H1 (cell line): ENCODE measurements at regions not wholly inside any gene's neighbourhood (a gene's known extent, or its start where the extent isn't known, plus 50 kb on each side); places are given as distances from the start of the nearest gene placed in this dataset.

Experiments
- CTCF ChIA-PET: fragments of 300-600 bp; sonication (Branson Sonifier 250); formaldehyde crosslinking; loops from one replicate; lab custom pipeline; 2021; ENCODE audit not compliant: partially characterized antibody; lab: Charles Lee
- POLR2A ChIA-PET: fragments of 300-600 bp; sonication (Branson Sonifier 250); formaldehyde crosslinking; loops from one replicate; lab custom pipeline; 2021; ENCODE audit warnings: inconsistent platforms; ENCODE audit not compliant: partially characterized antibody; lab: Charles Lee
- DNase-seq, 2 experiments: peaks; one replicate each; pipeline versions ENCODE4 v3.0.0 to v3.0.0-alpha.2; 2010 to 2022; ENCODE audit warnings: low spot score in 2 of 2, low read depth in 1 of 2, mixed read lengths in 1 of 2
- FAIRE-seq: peaks from 2 replicates; lab custom pipeline; 2011; peaks lifted over from hg19 to GRCh38; lab: Jason Lieb, UNC
- H2AFZ ChIP-seq: 2 replicates; pipeline ENCODE4 v1.8.1; 2012; ENCODE audit warnings: low read length, inconsistent platforms
- H2AK5ac ChIP-seq: 2 replicates; pipeline ENCODE4 v1.6.1; 2013; ENCODE audit warnings: low read depth, low read length
- H2BK120ac ChIP-seq: replicated peaks from 2 replicates; pipeline ENCODE3; 2013; ENCODE audit warnings: low read depth, low read length, inconsistent platforms
- H2BK12ac ChIP-seq: 2 replicates; pipeline ENCODE4 v1.6.1; 2013; ENCODE audit warnings: low read depth, low read length
- H2BK15ac ChIP-seq: 2 replicates; pipeline ENCODE4 v1.6.1; 2013; ENCODE audit warnings: low read length
- H2BK20ac ChIP-seq: 2 replicates; pipeline ENCODE4 v1.6.1; 2013; ENCODE audit warnings: low read length
- H2BK5ac ChIP-seq: 2 replicates; pipeline ENCODE4 v1.6.1; 2013; ENCODE audit warnings: low read depth, low read length
- H3K14ac ChIP-seq: 2 replicates; pipeline ENCODE4 v1.6.1; 2013; ENCODE audit warnings: inconsistent platforms; ENCODE audit not compliant: insufficient read length
- H3K18ac ChIP-seq: 2 replicates; pipeline ENCODE4 v1.6.1; 2013; ENCODE audit warnings: low read length; ENCODE audit errors: extremely low read depth
- H3K23ac ChIP-seq: 2 replicates; pipeline ENCODE4 v1.6.1; 2013; ENCODE audit warnings: inconsistent platforms; ENCODE audit not compliant: insufficient read length
- H3K23me2 ChIP-seq: 2 replicates; pipeline ENCODE4 v1.6.1; 2013; ENCODE audit warnings: low read depth, low read length
- H3K27ac ChIP-seq: 2 replicates; pipeline ENCODE4 v1.6.1; 2011; ENCODE audit warnings: low read depth, low read length, inconsistent platforms
- H3K27me3 ChIP-seq, 4 experiments: replicated peaks in 1 of 4; 1 replicate in 1 of 4; 2 replicates in 3 of 4; pipeline versions ENCODE4 v1.6.1 to v1.8.1; 2011 to 2013; ENCODE audit warnings: low read length in 3 of 4, mild to moderate bottlenecking in 3 of 4, inconsistent platforms in 2 of 4, mixed read lengths in 2 of 4, moderate library complexity in 1 of 4; ENCODE audit not compliant: control insufficient read depth in 3 of 4, insufficient read depth in 3 of 4; ENCODE audit errors: extremely low read depth in 1 of 4
- H3K36me3 ChIP-seq, 4 experiments: 2 replicates each; pipeline versions ENCODE4 v1.6.1 to v1.8.1; 2011 to 2013; ENCODE audit warnings: mild to moderate bottlenecking in 4 of 4, low read length in 3 of 4, moderate library complexity in 2 of 4, control low read depth in 1 of 4, inconsistent platforms in 1 of 4; ENCODE audit not compliant: insufficient read depth in 4 of 4, control insufficient read depth in 2 of 4
- H3K4ac ChIP-seq: replicated peaks from 2 replicates; pipeline ENCODE3; 2013; ENCODE audit warnings: low read length, low read depth, mixed read lengths, inconsistent platforms; ENCODE audit not compliant: insufficient read length
- H3K4me1 ChIP-seq, 4 experiments: replicated peaks in 1 of 4; 1 replicate in 1 of 4; 2 replicates in 3 of 4; pipeline versions ENCODE4 v1.6.1 to v1.8.1; 2011 to 2013; ENCODE audit warnings: low read length in 3 of 4, inconsistent platforms in 2 of 4, mixed read lengths in 1 of 4; ENCODE audit not compliant: insufficient read depth in 4 of 4, control insufficient read depth in 3 of 4
- H3K4me2 ChIP-seq, 2 experiments: 2 replicates each; pipeline versions ENCODE4 v1.6.1 to v1.8.1; 2011 to 2013; ENCODE audit warnings: low read depth in 2 of 2, low read length in 2 of 2, control low read depth in 1 of 2, inconsistent platforms in 1 of 2, mild to moderate bottlenecking in 1 of 2; ENCODE audit not compliant: insufficient read depth in 1 of 2
- H3K4me3 ChIP-seq, 4 experiments: fragments of 200-600, 300-600 bp in 1 of 4; sonication (generic), shearing (Covaris generic), sonication (Bioruptor Twin) in 1 of 4; 2 replicates each; pipeline versions ENCODE4 v1.5.1 to v1.8.1; 2011 to 2016; ENCODE audit warnings: low read length in 4 of 4, low read depth in 3 of 4, control low read depth in 2 of 4, inconsistent platforms in 2 of 4, mild to moderate bottlenecking in 2 of 4, mixed read lengths in 1 of 4, moderate library complexity in 1 of 4; ENCODE audit not compliant: insufficient read depth in 2 of 4; ENCODE audit errors: extremely low read depth in 1 of 4
- H3K56ac ChIP-seq: replicated peaks from 2 replicates; pipeline ENCODE3; 2013; ENCODE audit warnings: low read depth, mild to moderate bottlenecking, mixed read lengths, low read length, inconsistent platforms; ENCODE audit not compliant: insufficient read length
- H3K79me1 ChIP-seq: 2 replicates; pipeline ENCODE4 v1.6.1; 2013; ENCODE audit warnings: low read depth, low read length, control low read depth
- H3K79me2 ChIP-seq, 2 experiments: 2 replicates each; pipeline versions ENCODE4 v1.6.1 to v1.8.1; 2012 to 2013; ENCODE audit warnings: low read length in 2 of 2, mild to moderate bottlenecking in 2 of 2, inconsistent platforms in 1 of 2; ENCODE audit not compliant: insufficient read depth in 2 of 2, control insufficient read depth in 1 of 2
- H3K9ac ChIP-seq, 4 experiments: replicated peaks in 1 of 4; 1 replicate in 1 of 4; 2 replicates in 3 of 4; pipeline versions ENCODE4 v1.6.1 to v1.8.1; 2011 to 2013; ENCODE audit warnings: low read depth in 3 of 4, low read length in 3 of 4, control low read depth in 2 of 4, mild to moderate bottlenecking in 2 of 4, moderate library complexity in 2 of 4, inconsistent platforms in 1 of 4; ENCODE audit errors: extremely low read depth in 1 of 4
- H3K9me3 ChIP-seq, 2 experiments: 2 replicates each; pipeline versions ENCODE4 v1.6.1 to v1.8.1; 2012 to 2013; ENCODE audit warnings: mild to moderate bottlenecking in 2 of 2, moderate library complexity in 2 of 2, control low read depth in 1 of 2, inconsistent platforms in 1 of 2, low read depth in 1 of 2, low read length in 1 of 2, mixed read lengths in 1 of 2; ENCODE audit not compliant: insufficient read depth in 2 of 2
- H4K20me1 ChIP-seq, 2 experiments: replicated peaks in 1 of 2; 2 replicates each; pipeline versions ENCODE3 to v1.8.1; 2011 to 2013; ENCODE audit warnings: inconsistent platforms in 2 of 2, low read length in 2 of 2, mild to moderate bottlenecking in 1 of 2; ENCODE audit not compliant: insufficient read depth in 2 of 2, control insufficient read depth in 1 of 2
- H4K5ac ChIP-seq: 2 replicates; pipeline ENCODE4 v1.6.1; 2013; ENCODE audit warnings: low read length, low read depth, mixed read lengths, inconsistent platforms; ENCODE audit not compliant: insufficient read length
- H4K8ac ChIP-seq: 2 replicates; pipeline ENCODE4 v1.8.0; 2013; ENCODE audit warnings: mild to moderate bottlenecking, moderate library complexity, low read length, inconsistent platforms; ENCODE audit not compliant: insufficient read depth; ENCODE audit errors: extremely low read depth
- H4K91ac ChIP-seq: replicated peaks from 2 replicates; pipeline ENCODE3; 2013; ENCODE audit warnings: low read length, mixed read lengths, inconsistent platforms; ENCODE audit not compliant: insufficient read length
- ASH2L ChIP-seq: fragments of 200-600, 300-600 bp; sonication (generic); IDR thresholded peaks from one replicate; pipeline ENCODE4 v1.7.1; 2017; ENCODE audit warnings: low read length
- GABPA ChIP-seq: IDR thresholded peaks from 2 replicates; pipeline ENCODE4 v1.6.1; 2011; ENCODE audit warnings: mild to moderate bottlenecking, low read length, moderate library complexity, borderline replicate concordance; ENCODE audit not compliant: insufficient read depth
- HDAC2 ChIP-seq, 2 experiments: fragments of 300-600 bp in 1 of 2; sonication (generic) in 1 of 2; IDR thresholded peaks; 2 replicates each; pipeline ENCODE4 v1.6.1; 2011 to 2012; ENCODE audit warnings: low read depth in 2 of 2, low read length in 2 of 2, mild to moderate bottlenecking in 2 of 2, moderate library complexity in 2 of 2, borderline replicate concordance in 1 of 2, inconsistent platforms in 1 of 2
- NANOG ChIP-seq: IDR thresholded peaks from 2 replicates; pipeline ENCODE4 v1.6.1; 2011; ENCODE audit warnings: low read length, low read depth, mild to moderate bottlenecking, inconsistent platforms; ENCODE audit not compliant: insufficient read depth, poor library complexity, severe bottlenecking
- RFX5 ChIP-seq: IDR thresholded peaks from 2 replicates; pipeline ENCODE4 v1.6.1; 2011; ENCODE audit warnings: low read depth, low read length, improper control_type of control experiment, borderline replicate concordance
- RXRA ChIP-seq: IDR thresholded peaks from 2 replicates; pipeline ENCODE4 v1.6.1; 2011; ENCODE audit warnings: low read depth, mild to moderate bottlenecking, low read length, moderate library complexity; ENCODE audit not compliant: insufficient read depth
- SIN3A ChIP-seq, 2 experiments: IDR thresholded peaks in 1 of 2; conservative IDR thresholded peaks in 1 of 2; 2 replicates each; pipeline ENCODE4 v1.6.1; 2011 to 2012; ENCODE audit warnings: low read length in 2 of 2, improper control_type of control experiment in 1 of 2, low read depth in 1 of 2, mild to moderate bottlenecking in 1 of 2
- SP1 ChIP-seq: IDR thresholded peaks from 2 replicates; pipeline ENCODE4 v1.6.1; 2011; ENCODE audit warnings: low read depth, low read length
- SP2 ChIP-seq: IDR thresholded peaks from 2 replicates; pipeline ENCODE4 v1.6.1; 2012; ENCODE audit warnings: mild to moderate bottlenecking, low read length, inconsistent platforms
- TCF12 ChIP-seq: IDR thresholded peaks from 2 replicates; pipeline ENCODE4 v1.6.1; 2011; ENCODE audit warnings: low read depth, mild to moderate bottlenecking, low read length
- WGBS, 2 experiments: shearing (Covaris generic) in 1 of 2; methylation state at CpG; one replicate each; pipeline versions ENCODE4 v1.1.6 to v1.1.7; 2013 to 2015; ENCODE audit warnings: low lambda C conversion rate in 2 of 2, mixed read lengths in 2 of 2, inconsistent platforms in 1 of 2, low coverage in 1 of 2, missing lambda C conversion rate in 1 of 2; ENCODE audit not compliant: insufficient replicate concordance in 2 of 2, insufficient coverage in 1 of 2, insufficient read length in 1 of 2; ENCODE audit errors: extremely low coverage in 1 of 2, missing lambda C conversion rate in 1 of 2; 5-methylcytosine and 5-hydroxymethylcytosine counted together
- TF ChIP-seq, protein P1 (sequence below), 3 experiments: IDR thresholded peaks; 1 replicate in 2 of 3; 2 replicates in 1 of 3; pipeline versions ENCODE4 v1.5.1 to v1.6.1; 2011; ENCODE audit warnings: low read length in 3 of 3, mild to moderate bottlenecking in 3 of 3, inconsistent platforms in 2 of 3, low read depth in 1 of 3, moderate library complexity in 1 of 3; ENCODE audit not compliant: insufficient read depth in 1 of 3; ENCODE audit errors: control extremely low read depth in 1 of 3
- TF ChIP-seq, protein P2 (sequence below): IDR thresholded peaks from 2 replicates; pipeline ENCODE4 v1.6.1; 2012; ENCODE audit warnings: inconsistent platforms

DNA sequence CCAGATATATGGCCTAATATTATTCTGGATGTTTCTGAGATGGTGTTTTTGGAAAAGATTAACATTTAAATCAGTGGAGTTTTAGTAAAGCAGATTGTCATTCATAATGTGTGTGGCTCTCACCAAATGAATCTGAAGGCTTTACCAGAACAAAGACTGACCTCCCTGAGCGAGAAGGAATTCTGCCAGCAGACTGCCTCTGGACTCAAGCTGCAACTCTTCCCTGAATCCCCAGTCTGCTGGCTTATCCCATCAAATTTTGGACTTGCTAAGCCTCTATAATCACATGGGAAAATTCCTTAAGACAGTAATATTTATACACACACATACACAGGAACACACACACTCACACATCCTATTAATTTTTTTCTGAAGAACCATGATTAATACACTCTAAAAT, 102.3 kb downstream of the FAM174B start:
- no peak overlapping the region for H3K4me3 ChIP-seq
- H3K23me2 ChIP-seq, result no peaks in the 10 kb centered on the region
- no peak overlapping the region for H2BK12ac ChIP-seq
- H3K4ac ChIP-seq, result no peak overlapping the region
- H2AFZ ChIP-seq, result no peak overlapping the region
- H3K36me3 ChIP-seq, result no peaks in the 10 kb centered on the region
- H3K9me3 ChIP-seq, result no peaks in the 10 kb centered on the region
- ChIA-PET CTCF (no interaction called here), POLR2A (no interaction called here)
- no peak overlapping the region for H3K9ac ChIP-seq
- no peaks in the 10 kb centered on the region for H3K79me1 ChIP-seq
- no peak overlapping the region for H3K56ac ChIP-seq
- no peak overlapping the region for H4K5ac ChIP-seq
- no peak overlapping the region for H4K8ac ChIP-seq
- no peaks in the 10 kb centered on the region for H3K79me2 ChIP-seq
- H3K27ac ChIP-seq, result no peak overlapping the region
- no peak for DNase-seq
- no peak overlapping the region for H2BK120ac ChIP-seq
- no peaks in the 10 kb centered on the region for H4K20me1 ChIP-seq
- H2AK5ac ChIP-seq, result no peak overlapping the region
- no peak overlapping the region for H4K91ac ChIP-seq
- no peak overlapping the region for H2BK5ac ChIP-seq
- no peak overlapping the region for H3K23ac ChIP-seq
- WGBS, 2 experiments, result 72% methylated on average over 1 of the region's 1 CpG; no CpG with 5 or more reads in 1 of the 2 experiments
- no peak for FAIRE-seq
- no peak overlapping the region for H3K4me2 ChIP-seq
- no peak overlapping the region for H3K14ac ChIP-seq
- no peak overlapping the region for H3K18ac ChIP-seq
- no peak overlapping the region for H2BK15ac ChIP-seq
- H3K27me3 ChIP-seq, result no peaks in the 10 kb centered on the region
- no peak overlapping the region for H2BK20ac ChIP-seq
- no peaks in the 10 kb centered on the region for H3K4me1 ChIP-seq
- no peak for TF ChIP-seq NANOG
- TF ChIP-seq SP2, result no peak
- TF ChIP-seq ASH2L, result no peak
- TF ChIP-seq, protein P1, sequence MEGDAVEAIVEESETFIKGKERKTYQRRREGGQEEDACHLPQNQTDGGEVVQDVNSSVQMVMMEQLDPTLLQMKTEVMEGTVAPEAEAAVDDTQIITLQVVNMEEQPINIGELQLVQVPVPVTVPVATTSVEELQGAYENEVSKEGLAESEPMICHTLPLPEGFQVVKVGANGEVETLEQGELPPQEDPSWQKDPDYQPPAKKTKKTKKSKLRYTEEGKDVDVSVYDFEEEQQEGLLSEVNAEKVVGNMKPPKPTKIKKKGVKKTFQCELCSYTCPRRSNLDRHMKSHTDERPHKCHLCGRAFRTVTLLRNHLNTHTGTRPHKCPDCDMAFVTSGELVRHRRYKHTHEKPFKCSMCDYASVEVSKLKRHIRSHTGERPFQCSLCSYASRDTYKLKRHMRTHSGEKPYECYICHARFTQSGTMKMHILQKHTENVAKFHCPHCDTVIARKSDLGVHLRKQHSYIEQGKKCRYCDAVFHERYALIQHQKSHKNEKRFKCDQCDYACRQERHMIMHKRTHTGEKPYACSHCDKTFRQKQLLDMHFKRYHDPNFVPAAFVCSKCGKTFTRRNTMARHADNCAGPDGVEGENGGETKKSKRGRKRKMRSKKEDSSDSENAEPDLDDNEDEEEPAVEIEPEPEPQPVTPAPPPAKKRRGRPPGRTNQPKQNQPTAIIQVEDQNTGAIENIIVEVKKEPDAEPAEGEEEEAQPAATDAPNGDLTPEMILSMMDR (IDR thresholded peaks at IDR 0.05; ENCODE audit: control extremely low read depth in 1 of 3, insufficient read depth in 1 of 3, low read depth in 1 of 3, low read length in 3 of 3), result no peak
- no peak for TF ChIP-seq SIN3A (conservative IDR thresholded peaks at IDR 0.05 in 1 of 2, IDR thresholded peaks at IDR 0.05 in 1 of 2; ENCODE audit: low read depth in 1 of 2, low read length in 2 of 2)
- TF ChIP-seq, protein P2, sequence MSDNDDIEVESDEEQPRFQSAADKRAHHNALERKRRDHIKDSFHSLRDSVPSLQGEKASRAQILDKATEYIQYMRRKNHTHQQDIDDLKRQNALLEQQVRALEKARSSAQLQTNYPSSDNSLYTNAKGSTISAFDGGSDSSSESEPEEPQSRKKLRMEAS, result no peak
- TF ChIP-seq HDAC2 (IDR thresholded peaks at IDR 0.05; ENCODE audit: borderline replicate concordance in 1 of 2, low read depth in 2 of 2, low read length in 2 of 2), result no peak
- no peak for TF ChIP-seq SP1
- no peak for TF ChIP-seq RFX5
- TF ChIP-seq RXRA, result no peak
- no peak for TF ChIP-seq TCF12
- no peak for TF ChIP-seq GABPA
